Skeletal muscle cell (primary cell): ENCODE measurements at regions not wholly inside any gene's neighbourhood (a gene's known extent, or its start where the extent isn't known, plus 50 kb on each side); places are given as distances from the start of the nearest gene placed in this dataset.
"Not testable (repeated sequence)": the region's sequence is repeated elsewhere in the genome, so short reads cannot be mapped to it uniquely, and the experiment has no call there.

Source experiments
- DNase-seq: peaks from one replicate; pipeline ENCODE4 v3.0.0-alpha.2; 2010; ENCODE audit warnings: low read depth
- H3K4me3 ChIP-seq: 2 replicates; pipeline ENCODE4 v1.5.1; 2011; ENCODE audit warnings: low read depth, mild to moderate bottlenecking, control low read depth, low read length, moderate library complexity

DNA sequence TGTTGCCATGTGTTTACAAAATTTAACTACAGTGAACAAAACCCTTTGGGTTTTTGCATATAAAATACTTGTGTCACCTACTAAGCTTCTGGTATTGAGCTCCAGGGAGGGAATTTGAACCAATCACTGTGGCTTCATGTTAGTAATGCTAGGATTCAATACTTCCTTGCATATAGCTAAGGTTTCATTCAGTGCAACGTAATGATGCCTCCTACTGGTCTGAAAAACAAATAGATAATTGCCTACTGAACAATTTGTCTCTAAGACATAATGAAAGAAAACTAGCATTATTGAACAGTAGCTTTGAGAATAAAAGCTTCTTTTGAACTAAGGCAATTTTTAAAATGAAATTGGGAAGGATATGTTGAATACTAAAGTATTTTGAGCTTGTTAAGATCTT, 244.4 kb downstream of the ZWINT start:
- DNase-seq: no peak
- H3K4me3 ChIP-seq: no peak overlapping the region

GRCh38 chr10:56109454-56109853, 251.6 kb downstream of the ZWINT start:
- H3K4me3 ChIP-seq: no peak overlapping the region
- DNase-seq: no peak

- no peak overlapping the region for H3K4me3 ChIP-seq
- DNase-seq: no peak
These were observed 256.1 kb downstream of the ZWINT start for GRCh38 chr10:56104923-56105322.

- no peak for DNase-seq
- H3K4me3 ChIP-seq: no peak overlapping the region
These were observed 256.6 kb downstream of the ZWINT start for GRCh38 chr10:56104487-56104886.

- no peak overlapping the region for H3K4me3 ChIP-seq
- no peak for DNase-seq
These were observed 264.9 kb downstream of the ZWINT start for GRCh38 chr10:56096226-56096517.

DNA sequence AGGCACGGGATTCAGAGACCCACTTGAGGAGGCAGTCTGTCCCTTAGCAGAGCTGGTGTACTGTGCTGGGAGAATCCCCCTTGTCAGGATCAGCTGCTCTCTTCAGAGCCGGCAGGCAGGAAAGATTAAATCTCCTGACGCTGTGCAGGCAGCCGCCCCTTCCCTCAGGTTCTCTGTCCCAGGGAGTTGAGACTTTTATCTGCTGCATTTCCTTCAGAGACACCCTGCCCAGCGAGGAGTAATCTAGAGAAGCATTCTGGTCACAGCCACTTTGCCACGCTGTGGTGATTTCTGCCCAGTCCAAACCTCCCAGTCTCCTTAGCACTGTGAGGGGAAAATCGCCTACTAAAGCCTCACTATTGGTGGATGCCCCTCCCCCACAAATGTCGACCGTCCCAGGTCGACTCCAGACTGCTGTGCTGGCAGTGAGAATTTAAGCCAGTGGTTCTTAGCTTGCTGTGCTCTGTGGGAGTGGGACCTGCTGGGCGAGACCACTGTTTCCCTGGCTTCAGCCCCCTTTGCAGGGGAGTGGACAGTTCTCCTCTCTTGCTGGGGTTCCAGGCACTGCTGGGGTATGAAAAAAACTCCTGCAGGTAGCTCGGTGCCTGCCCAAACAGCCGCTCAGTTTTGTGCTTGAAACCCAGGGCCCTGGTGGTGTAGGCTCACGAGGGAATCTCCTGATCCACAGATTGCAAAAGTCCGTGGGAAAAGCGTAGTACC, 265.4 kb downstream of the ZWINT start:
- no peak for DNase-seq
- H3K4me3 ChIP-seq: no peak overlapping the region

DNA sequence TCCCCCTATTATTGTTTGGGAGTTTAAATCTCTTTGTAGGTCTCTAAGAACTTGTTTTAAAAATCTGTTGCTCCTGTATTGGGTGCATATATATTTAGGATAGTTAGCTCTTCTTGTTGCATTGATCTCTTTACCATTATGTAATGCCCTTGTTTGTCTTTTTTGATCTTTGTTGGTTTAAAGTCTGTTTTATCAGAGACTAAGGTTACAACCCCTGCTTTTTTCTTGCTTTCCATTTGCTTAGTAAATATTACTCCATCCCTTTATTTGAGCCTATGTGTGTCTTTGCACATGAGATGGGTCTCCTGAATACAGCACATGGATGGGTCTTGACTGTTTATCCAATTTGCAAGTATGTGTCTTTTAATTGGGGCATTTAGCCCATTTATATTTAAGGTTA, 267.4 kb downstream of the ZWINT start:
- not testable (repeated sequence) for H3K4me3 ChIP-seq, DNase-seq

- no peak for DNase-seq
- no peak overlapping the region for H3K4me3 ChIP-seq
These were observed 269.2 kb downstream of the ZWINT start for GRCh38 chr10:56091872-56092271.

GRCh38 chr10:56090914-56091540, 270.0 kb downstream of the ZWINT start:
- no peak overlapping the region for H3K4me3 ChIP-seq
- no peak for DNase-seq

GRCh38 chr10:56085406-56086122, 275.5 kb downstream of the ZWINT start:
- no peak overlapping the region for H3K4me3 ChIP-seq
- DNase-seq: no peak

- DNase-seq: no peak
These were observed 278.9 kb downstream of the ZWINT start for GRCh38 chr10:56082169-56082568.

GRCh38 chr10:56068473-56069263, 292.4 kb downstream of the ZWINT start:
- DNase-seq: no peak
- no peak overlapping the region for H3K4me3 ChIP-seq

More at GRCh38 chr10:56082169-56082568, 278.9 kb downstream of the ZWINT start:
- no peak overlapping the region for H3K4me3 ChIP-seq

DNA sequence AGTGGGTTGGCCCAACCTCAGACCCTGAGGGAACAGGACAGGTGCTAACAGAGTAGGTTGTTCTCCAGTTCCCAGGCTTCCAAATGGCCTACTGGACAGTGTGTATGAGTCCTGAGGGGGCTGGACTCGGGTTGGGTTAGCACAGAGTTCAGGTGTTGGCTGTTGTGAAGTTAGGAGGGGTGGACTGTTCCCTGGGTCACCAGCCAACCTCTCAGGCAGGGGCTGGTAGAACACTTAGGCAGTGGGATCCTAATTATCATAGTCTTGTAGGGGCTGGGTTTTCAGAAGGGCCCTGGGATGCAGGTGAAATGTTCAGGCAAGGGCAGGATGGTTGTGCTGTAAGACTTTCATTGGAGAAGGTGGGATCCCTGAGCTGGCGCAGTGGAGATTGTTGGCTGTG, 293.0 kb downstream of the ZWINT start:
- no peak for DNase-seq
- H3K4me3 ChIP-seq: no peak overlapping the region

- no peak for DNase-seq
- H3K4me3 ChIP-seq: no peak overlapping the region
These were observed 297.4 kb downstream of the ZWINT start for GRCh38 chr10:56063642-56064041.

GRCh38 chr10:56057860-56058259, 303.2 kb downstream of the ZWINT start:
- no peak for DNase-seq
- no peak overlapping the region for H3K4me3 ChIP-seq

- H3K4me3 ChIP-seq: no peak overlapping the region
- DNase-seq: no peak
These were observed 325.6 kb downstream of the ZWINT start for GRCh38 chr10:56035489-56035888.

DNA sequence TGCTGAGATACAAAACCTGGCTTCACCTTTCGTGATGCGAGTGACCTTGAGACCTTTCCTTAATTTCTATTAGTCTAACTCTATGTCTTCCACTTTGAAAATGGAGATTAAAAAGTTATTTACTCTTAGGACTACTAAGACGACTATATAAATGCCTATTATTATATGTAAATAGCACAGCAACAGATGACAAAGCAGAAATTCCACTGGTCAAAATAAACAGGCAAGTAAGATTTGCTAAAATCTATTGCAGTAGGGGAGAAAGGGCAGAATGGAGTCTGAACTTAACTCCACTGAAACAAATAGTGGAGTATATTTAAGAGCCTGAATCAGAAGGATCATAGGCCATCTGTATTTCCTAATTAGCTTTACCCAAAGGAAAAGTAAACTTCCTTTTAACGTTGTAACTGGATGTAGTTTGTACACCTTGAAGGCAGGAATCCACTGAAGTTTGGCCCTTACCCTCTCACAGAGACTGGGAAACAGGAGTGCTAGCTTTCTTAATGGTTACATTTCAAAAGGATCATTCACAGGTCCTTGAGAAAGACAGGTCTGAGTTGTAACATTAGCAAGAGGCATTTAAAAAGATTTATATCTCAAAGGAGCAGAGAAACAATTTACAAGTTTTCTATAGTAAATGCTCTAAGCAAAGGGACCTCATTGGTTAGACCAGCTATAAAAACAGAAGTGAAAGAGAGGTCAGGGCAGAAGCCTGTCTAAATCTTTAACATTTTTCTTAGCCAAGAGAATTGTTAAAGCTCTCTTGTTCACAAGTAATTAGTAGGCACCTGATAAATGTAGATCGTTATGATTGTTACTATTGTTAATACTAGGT, 332.5 kb downstream of the ZWINT start:
- H3K4me3 ChIP-seq: no peak overlapping the region
- DNase-seq: no peak

DNA sequence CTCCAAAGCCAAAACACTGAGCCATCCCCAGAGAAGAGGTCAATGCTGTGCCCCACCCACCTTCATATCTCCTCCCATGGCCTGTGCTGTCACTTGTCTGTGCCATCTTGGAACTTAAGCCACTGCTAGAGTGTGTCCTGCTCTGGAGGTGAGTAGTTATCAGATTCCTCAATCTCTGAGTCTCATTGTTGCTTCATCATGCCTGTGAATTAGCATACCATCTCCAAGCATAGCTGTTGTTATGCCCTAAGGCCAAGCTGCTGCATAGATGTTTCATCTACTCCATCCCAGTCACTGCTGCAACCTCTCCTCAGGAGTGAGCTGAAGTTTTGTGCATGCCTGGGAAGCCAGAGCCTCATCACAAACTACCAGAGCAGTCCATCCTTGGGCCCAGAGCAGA, 349.0 kb downstream of the ZWINT start:
- no peak overlapping the region for H3K4me3 ChIP-seq
- DNase-seq: no peak

- H3K4me3 ChIP-seq: no peak overlapping the region
- DNase-seq: no peak
These were observed 357.5 kb downstream of the ZWINT start for GRCh38 chr10:56003555-56003954.
